Endothelial cell of umbilical vein (primary cell): ENCODE measurements at regions not wholly inside any gene's neighbourhood (a gene's known extent, or its start where the extent isn't known, plus 50 kb on each side); places are given as distances from the start of the nearest gene placed in this dataset.

Source experiments
- BruUV-seq: library from RNA; stranded (reverse); fragments of 400-500 nt; replicated peaks from 2 replicates; lab custom pipeline; 2021; lab: Mats Ljungman, UMichigan
- CTCF ChIA-PET: fragments of 300-600, 350-600 bp; sonication (Branson Sonifier 250); formaldehyde crosslinking; loops from one replicate; lab custom pipeline; 2021; ENCODE audit warnings: antibody characterized with exemption, inconsistent platforms; lab: Charles Lee
- POLR2A ChIA-PET: fragments of 300-600, 350-600 bp; sonication (Branson Sonifier 250); formaldehyde crosslinking; loops from one replicate; lab custom pipeline; 2021; ENCODE audit warnings: antibody characterized with exemption, inconsistent platforms; lab: Charles Lee
- DNase-seq: peaks from one replicate; pipeline ENCODE4 v3.0.0-alpha.2; 2011; ENCODE audit warnings: low read depth, low spot score
- FAIRE-seq: peaks from 2 replicates; lab custom pipeline; 2011; peaks lifted over from hg19 to GRCh38; lab: Jason Lieb, UNC
- H2AFZ ChIP-seq: 2 replicates; pipeline ENCODE4 v1.6.0; 2012; ENCODE audit warnings: low read depth, low read length, control low read depth, inconsistent platforms
- H3K27ac ChIP-seq: 2 replicates; pipeline ENCODE4 v1.5.1; 2011; ENCODE audit warnings: low read depth, mild to moderate bottlenecking, control low read depth, low read length, moderate library complexity; ENCODE audit not compliant: insufficient read depth
- H3K27me3 ChIP-seq, 2 experiments: 2 replicates each; pipeline versions ENCODE4 v1.6.0 to v1.6.1; 2011; ENCODE audit warnings: low read length in 2 of 2, mixed read lengths in 1 of 2; ENCODE audit not compliant: control insufficient read depth in 2 of 2, insufficient read depth in 2 of 2
- H3K36me3 ChIP-seq, 2 experiments: 2 replicates in 1 of 2; 3 replicates in 1 of 2; pipeline ENCODE4 v1.5.1; 2011; ENCODE audit warnings: low read length in 2 of 2, mild to moderate bottlenecking in 1 of 2, moderate library complexity in 1 of 2; ENCODE audit not compliant: control insufficient read depth in 2 of 2, insufficient read depth in 2 of 2; ENCODE audit errors: extremely low read depth in 1 of 2
- H3K4me1 ChIP-seq: 3 replicates; pipeline ENCODE4 v1.5.1; 2011; ENCODE audit warnings: mild to moderate bottlenecking, low read length; ENCODE audit not compliant: control insufficient read depth, insufficient read depth; ENCODE audit errors: extremely low read depth
- H3K4me2 ChIP-seq: 2 replicates; pipeline ENCODE4 v1.6.1; 2011; ENCODE audit warnings: low read length, control low read depth, mixed read lengths; ENCODE audit not compliant: insufficient read depth
- H3K4me3 ChIP-seq, 3 experiments: fragments of 200-600 bp in 1 of 3; sonication (generic), shearing (Covaris generic) in 1 of 3; replicated peaks in 1 of 3; 2 replicates each; pipeline ENCODE4 v1.5.1; 2011 to 2016; ENCODE audit warnings: control low read depth in 3 of 3, low read length in 3 of 3, mild to moderate bottlenecking in 2 of 3, inconsistent platforms in 1 of 3, low read depth in 1 of 3, moderate library complexity in 1 of 3; ENCODE audit not compliant: insufficient read depth in 1 of 3
- H3K79me2 ChIP-seq: 2 replicates; pipeline ENCODE4 v1.6.0; 2012; ENCODE audit warnings: low read length, inconsistent platforms; ENCODE audit not compliant: control insufficient read depth, insufficient read depth
- H3K9ac ChIP-seq: replicated peaks from 2 replicates; pipeline ENCODE3; 2011; ENCODE audit warnings: low read length, control low read depth; ENCODE audit not compliant: insufficient read depth; ENCODE audit errors: extremely low read depth
- H3K9me1 ChIP-seq: replicated peaks from 3 replicates; pipeline ENCODE4 v1.6.0; 2011; ENCODE audit warnings: mild to moderate bottlenecking, low read length; ENCODE audit not compliant: control insufficient read depth, insufficient read depth; ENCODE audit errors: extremely low read depth
- H3K9me3 ChIP-seq: replicated peaks from 2 replicates; pipeline ENCODE4 v1.5.1; 2012; ENCODE audit warnings: low read length, inconsistent platforms; ENCODE audit not compliant: control insufficient read depth, insufficient read depth
- H4K20me1 ChIP-seq: replicated peaks from 2 replicates; pipeline ENCODE3; 2011; ENCODE audit warnings: mild to moderate bottlenecking, low read length; ENCODE audit not compliant: control insufficient read depth, insufficient read depth; ENCODE audit errors: extremely low read depth
- EZH2 ChIP-seq: IDR thresholded peaks from 2 replicates; pipeline ENCODE4 v1.6.1; 2012; ENCODE audit warnings: borderline replicate concordance, low read depth, mild to moderate bottlenecking, moderate library complexity, low read length, inconsistent platforms; ENCODE audit not compliant: severe bottlenecking
- FOS ChIP-seq: IDR thresholded peaks from 2 replicates; pipeline ENCODE4 v1.6.1; 2011; ENCODE audit warnings: mild to moderate bottlenecking, low read length, moderate library complexity, borderline replicate concordance; ENCODE audit not compliant: insufficient read depth
- GATA2 ChIP-seq: IDR thresholded peaks from 2 replicates; pipeline ENCODE4 v1.7.0; 2011; ENCODE audit warnings: low read depth, mild to moderate bottlenecking, moderate library complexity, mixed read lengths, low read length; ENCODE audit not compliant: insufficient read length, insufficient read depth
- JUN ChIP-seq: IDR thresholded peaks from 2 replicates; pipeline ENCODE4 v1.6.1; 2011; ENCODE audit warnings: borderline replicate concordance, low read depth; ENCODE audit not compliant: insufficient read length, insufficient read depth
- MYC ChIP-seq: IDR thresholded peaks from one replicate; pipeline ENCODE4 v1.6.1; 2011; ENCODE audit warnings: mild to moderate bottlenecking, low read depth, low read length
- POLR2A ChIP-seq: IDR thresholded peaks from 2 replicates; pipeline ENCODE4 v1.6.1; 2012; ENCODE audit warnings: low read depth, mild to moderate bottlenecking, control low read depth, low read length
- POLR2AphosphoS5 ChIP-seq: IDR thresholded peaks from 2 replicates; pipeline ENCODE4 v1.6.1; 2012; ENCODE audit warnings: low read depth, mild to moderate bottlenecking, control low read depth, low read length, moderate library complexity; ENCODE audit not compliant: insufficient read depth
- dilution Hi-C: fragments of 300-500 bp; cut with MboI; formaldehyde crosslinking; loops from one replicate; pipeline ENCODE4 v1.15.0; 2019; ENCODE audit warnings: low sequenced_read_pairs; ENCODE audit not compliant: extremely low pct_ligation_motif_present
- intact Hi-C: fragments of 100-400 bp; cut with micrococcal nuclease; formaldehyde crosslinking; loops from one replicate; pipeline ENCODE4 v1.10.0; 2022
- TF ChIP-seq, protein P1 (sequence below), 2 donors: IDR thresholded peaks; 1 replicate in 1 of 2; 2 replicates in 1 of 2; pipeline ENCODE4 v1.5.1; 2011; ENCODE audit warnings: low read length in 2 of 2, mild to moderate bottlenecking in 2 of 2, moderate library complexity in 2 of 2, control low read depth in 1 of 2, inconsistent platforms in 1 of 2, low read depth in 1 of 2; ENCODE audit not compliant: insufficient read depth in 1 of 2; ENCODE audit errors: extremely low read depth in 1 of 2
- TF ChIP-seq, protein P2 (sequence below): IDR thresholded peaks from 2 replicates; pipeline ENCODE4 v1.6.1; 2011; ENCODE audit not compliant: insufficient read depth, insufficient read length

GRCh38 chr20:6831461-6831860 is 64.0 kb downstream of the BMP2 start:
- intact Hi-C loops (no loop called here), dilution Hi-C loops (no loop called here)
- no peaks in the 10 kb centered on the region for H3K79me2 ChIP-seq
- no peaks in the 10 kb centered on the region for H3K4me1 ChIP-seq
- BruUV-seq = no TSS peak
- no peaks in the 10 kb centered on the region for H3K9me3 ChIP-seq
- H3K9ac ChIP-seq = no peak overlapping the region
- H3K27ac ChIP-seq = no peak overlapping the region
- TF ChIP-seq MYC (no peak), POLR2A (no peak), GATA2 (no peak), FOS (no peak), JUN (no peak), POLR2AphosphoS5 (no peak), EZH2 (no peak)
- TF ChIP-seq, protein P1, sequence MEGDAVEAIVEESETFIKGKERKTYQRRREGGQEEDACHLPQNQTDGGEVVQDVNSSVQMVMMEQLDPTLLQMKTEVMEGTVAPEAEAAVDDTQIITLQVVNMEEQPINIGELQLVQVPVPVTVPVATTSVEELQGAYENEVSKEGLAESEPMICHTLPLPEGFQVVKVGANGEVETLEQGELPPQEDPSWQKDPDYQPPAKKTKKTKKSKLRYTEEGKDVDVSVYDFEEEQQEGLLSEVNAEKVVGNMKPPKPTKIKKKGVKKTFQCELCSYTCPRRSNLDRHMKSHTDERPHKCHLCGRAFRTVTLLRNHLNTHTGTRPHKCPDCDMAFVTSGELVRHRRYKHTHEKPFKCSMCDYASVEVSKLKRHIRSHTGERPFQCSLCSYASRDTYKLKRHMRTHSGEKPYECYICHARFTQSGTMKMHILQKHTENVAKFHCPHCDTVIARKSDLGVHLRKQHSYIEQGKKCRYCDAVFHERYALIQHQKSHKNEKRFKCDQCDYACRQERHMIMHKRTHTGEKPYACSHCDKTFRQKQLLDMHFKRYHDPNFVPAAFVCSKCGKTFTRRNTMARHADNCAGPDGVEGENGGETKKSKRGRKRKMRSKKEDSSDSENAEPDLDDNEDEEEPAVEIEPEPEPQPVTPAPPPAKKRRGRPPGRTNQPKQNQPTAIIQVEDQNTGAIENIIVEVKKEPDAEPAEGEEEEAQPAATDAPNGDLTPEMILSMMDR (IDR thresholded peaks at IDR 0.05; ENCODE audit: extremely low read depth in 1 of 2, insufficient read depth in 1 of 2, low read depth in 1 of 2, low read length in 2 of 2) = no peak
- TF ChIP-seq, protein P2, sequence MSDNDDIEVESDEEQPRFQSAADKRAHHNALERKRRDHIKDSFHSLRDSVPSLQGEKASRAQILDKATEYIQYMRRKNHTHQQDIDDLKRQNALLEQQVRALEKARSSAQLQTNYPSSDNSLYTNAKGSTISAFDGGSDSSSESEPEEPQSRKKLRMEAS = no peak
- ChIA-PET POLR2A (no interaction called here), CTCF (interaction anchor here (0.8 to 3.4 kb wide), 3 partner anchors 10 to 1028 kb away, joined by 3 to 14 read pairs (median 3); no protein-coding TSS in a partner anchor)
- no peaks in the 10 kb centered on the region for H3K36me3 ChIP-seq
- no peaks in the 10 kb centered on the region for H3K27me3 ChIP-seq
- no peak for DNase-seq
- H3K9me1 ChIP-seq = no peaks in the 10 kb centered on the region
- no peak overlapping the region for H3K4me2 ChIP-seq
- no peaks in the 10 kb centered on the region for H4K20me1 ChIP-seq
- FAIRE-seq = no peak
- H3K4me3 ChIP-seq = no peak overlapping the region
- H2AFZ ChIP-seq = no peak overlapping the region
